ENCODE measurements at regions not wholly inside any gene's neighbourhood (a gene's known extent, or its start where the extent isn't known, plus 50 kb on each side); places are given as distances from the start of the nearest gene placed in this dataset.
"Not testable (repeated sequence)": the region's sequence is repeated elsewhere in the genome, so short reads cannot be mapped to it uniquely, and the experiment has no call there.

GRCh38 chr21:35467566-35467965 is 418.5 kb upstream of the RUNX1 start:
- no peak for DNase-seq (ENCODE audit: low read depth)

- not testable (repeated sequence) for DNase-seq (ENCODE audit: low read depth)
These were observed 417.6 kb upstream of the RUNX1 start for GRCh38 chr21:35466681-35467080.

GRCh38 chr21:35465741-35466140 is 416.6 kb upstream of the RUNX1 start:
- DNase-seq (ENCODE audit: low read depth), result no peak

- no peak for DNase-seq (ENCODE audit: low read depth)
These were observed 412.6 kb upstream of the RUNX1 start for GRCh38 chr21:35461700-35462099.

- no peak for DNase-seq (ENCODE audit: low read depth)
These were observed 411.3 kb upstream of the RUNX1 start for GRCh38 chr21:35460441-35460840.

- no peak for DNase-seq (ENCODE audit: low read depth)
These were observed 409.3 kb upstream of the RUNX1 start for GRCh38 chr21:35458405-35458804.

GRCh38 chr21:35457097-35457804 is 408.1 kb upstream of the RUNX1 start:
- DNase-seq (ENCODE audit: low read depth), result no peak

- no peak for DNase-seq (ENCODE audit: low read depth)
These were observed 402.2 kb upstream of the RUNX1 start for GRCh38 chr21:35451276-35451675.

GRCh38 chr21:35450830-35451229 is 401.7 kb upstream of the RUNX1 start:
- DNase-seq (ENCODE audit: low read depth), result no peak

- DNase-seq (ENCODE audit: low read depth), result no peak
These were observed 400.7 kb upstream of the RUNX1 start for GRCh38 chr21:35449846-35450245.

- DNase-seq (ENCODE audit: low read depth), result no peak
These were observed 399.9 kb upstream of the RUNX1 start for GRCh38 chr21:35448876-35449599.

GRCh38 chr21:35444391-35444790 is 395.3 kb upstream of the RUNX1 start:
- no peak for DNase-seq (ENCODE audit: low read depth)

GRCh38 chr21:35441868-35442582 is 392.9 kb upstream of the RUNX1 start:
- no peak for DNase-seq (ENCODE audit: low read depth)

GRCh38 chr21:35438643-35439404 is 389.7 kb upstream of the RUNX1 start:
- DNase-seq (ENCODE audit: low read depth), result no peak

GRCh38 chr21:35437941-35438340 is 388.8 kb upstream of the RUNX1 start:
- DNase-seq (ENCODE audit: low read depth), result no peak

GRCh38 chr21:35436899-35437298 is 387.8 kb upstream of the RUNX1 start:
- no peak for DNase-seq (ENCODE audit: low read depth)

GRCh38 chr21:35432601-35433000 is 383.5 kb upstream of the RUNX1 start:
- not testable (repeated sequence) for DNase-seq (ENCODE audit: low read depth)

- DNase-seq (ENCODE audit: low read depth), result no peak
These were observed 381.2 kb upstream of the RUNX1 start for GRCh38 chr21:35430260-35430659.

GRCh38 chr21:35428937-35429336 is 379.8 kb upstream of the RUNX1 start:
- no peak for DNase-seq (ENCODE audit: low read depth)

- no peak for DNase-seq (ENCODE audit: low read depth)
These were observed 379.4 kb upstream of the RUNX1 start for GRCh38 chr21:35428489-35428888.

- DNase-seq (ENCODE audit: low read depth), result no peak
These were observed 378.9 kb upstream of the RUNX1 start for GRCh38 chr21:35428001-35428320.

GRCh38 chr21:35427320-35428000 is 378.4 kb upstream of the RUNX1 start:
- DNase-seq (ENCODE audit: low read depth), result no peak

Measured in HS-27A (cell line).